Lower lobe of right lung (tissue), 2 donors: ENCODE measurements at regions not wholly inside any gene's neighbourhood (a gene's known extent, or its start where the extent isn't known, plus 50 kb on each side); places are given as distances from the start of the nearest gene placed in this dataset.

Experiments
- ATAC-seq, 2 donors: fragments of 200-7000 bp; cut with Tn5 transposase; one replicate each; pipeline ENCODE4 v1.9.1; 2020 to 2022; ENCODE audit warnings: mild to moderate bottlenecking in 2 of 2, moderate library complexity in 2 of 2
- DNase-seq: peaks from one replicate; pipeline ENCODE4 v3.0.0-alpha.2; 2020
- H3K27ac ChIP-seq: fragments of 200-600 bp; one replicate; pipeline ENCODE4 v1.8.0; 2022
- H3K27me3 ChIP-seq: fragments of 200-600 bp; one replicate; pipeline ENCODE4 v1.8.0; 2022; ENCODE audit warnings: low read depth
- H3K36me3 ChIP-seq: fragments of 200-600 bp; one replicate; pipeline ENCODE4 v1.8.0; 2022; ENCODE audit warnings: mild to moderate bottlenecking
- H3K4me1 ChIP-seq: fragments of 200-600 bp; one replicate; pipeline ENCODE4 v1.8.0; 2022
- H3K4me3 ChIP-seq: fragments of 200-600 bp; one replicate; pipeline ENCODE4 v1.8.0; 2022; ENCODE audit warnings: mild to moderate bottlenecking
- H3K9me3 ChIP-seq: fragments of 200-600 bp; one replicate; pipeline ENCODE4 v1.8.0; 2022
- CTCF ChIP-seq: fragments of 200-600 bp; IDR thresholded peaks from one replicate; pipeline ENCODE4 v1.8.0; 2022; ENCODE audit warnings: antibody characterized with exemption, mild to moderate bottlenecking
- intact Hi-C: fragments of 100-400 bp; cut with DNase I; formaldehyde crosslinking; loops from one replicate; pipeline ENCODE4 v1.11.0; 2022
- donor health status: DM: no; HTN: yes; CAD: no; lungs with severe emphysema.

GRCh38 chr5:113682497-113683136 lies 169.1 kb downstream of the YTHDC2 start:
- no peak overlapping the region for H3K27ac ChIP-seq
- TF ChIP-seq CTCF, result no peak
- H3K36me3 ChIP-seq, result no peaks in the 10 kb centered on the region
- no peak overlapping the region for H3K4me3 ChIP-seq
- H3K4me1 ChIP-seq, result no peaks in the 10 kb centered on the region
- H3K9me3 ChIP-seq, result no peaks in the 10 kb centered on the region
- intact Hi-C loops, result no loop called here
- peak in 1 of 2 donors; percentile 9 for ATAC-seq
- no peak for DNase-seq
- H3K27me3 ChIP-seq, result no peaks in the 10 kb centered on the region

- no peak for ATAC-seq
- H3K9me3 ChIP-seq, result no peaks in the 10 kb centered on the region
- H3K27me3 ChIP-seq, result no peaks in the 10 kb centered on the region
- intact Hi-C loops, result no loop called here
- H3K4me1 ChIP-seq, result no peaks in the 10 kb centered on the region
- DNase-seq, result no peak
- no peak for TF ChIP-seq CTCF
- no peak overlapping the region for H3K27ac ChIP-seq
- no peaks in the 10 kb centered on the region for H3K36me3 ChIP-seq
- no peak overlapping the region for H3K4me3 ChIP-seq
Observed at GRCh38 chr5:113683211-113683610, 169.7 kb downstream of the YTHDC2 start.

GRCh38 chr5:113686599-113686998 lies 173.1 kb downstream of the YTHDC2 start:
- H3K4me1 ChIP-seq, result no peaks in the 10 kb centered on the region
- H3K36me3 ChIP-seq, result no peaks in the 10 kb centered on the region
- H3K27me3 ChIP-seq, result no peaks in the 10 kb centered on the region
- H3K4me3 ChIP-seq, result no peak overlapping the region
- no peak overlapping the region for H3K27ac ChIP-seq
- DNase-seq, result no peak
- intact Hi-C loops, result no loop called here
- no peak for TF ChIP-seq CTCF
- ATAC-seq, result no peak
- no peaks in the 10 kb centered on the region for H3K9me3 ChIP-seq

GRCh38 chr5:113689647-113690046 lies 176.2 kb downstream of the YTHDC2 start:
- no peak overlapping the region for H3K27ac ChIP-seq
- ATAC-seq (no peak), DNase-seq (no peak)
- peaks cover 3% of the 10 kb centered on the region for H3K27me3 ChIP-seq
- TF ChIP-seq CTCF, result no peak
- intact Hi-C loops, result no loop called here
- no peaks in the 10 kb centered on the region for H3K36me3 ChIP-seq
- H3K9me3 ChIP-seq, result no peaks in the 10 kb centered on the region
- H3K4me3 ChIP-seq, result no peak overlapping the region
- no peaks in the 10 kb centered on the region for H3K4me1 ChIP-seq

GRCh38 chr5:113692466-113692865 lies 179.0 kb downstream of the YTHDC2 start:
- Histone ChIP-seq H3K27ac (no peak overlapping the region), H3K27me3 (peaks cover 3% of the 10 kb centered on the region), H3K9me3 (no peaks in the 10 kb centered on the region), H3K4me1 (no peaks in the 10 kb centered on the region), H3K36me3 (no peaks in the 10 kb centered on the region), H3K4me3 (no peak overlapping the region)
- ATAC-seq (no peak), DNase-seq (no peak)
- intact Hi-C loops, result no loop called here
- no peak for TF ChIP-seq CTCF
